HL-60 (cell line): ENCODE measurements at regions not wholly inside any gene's neighbourhood (a gene's known extent, or its start where the extent isn't known, plus 50 kb on each side); places are given as distances from the start of the nearest gene placed in this dataset.

Source experiments
- GABPA ChIP-seq: IDR thresholded peaks from 2 replicates; pipeline ENCODE4 v1.6.1; 2012; ENCODE audit warnings: low read depth
- TF ChIP-seq, protein P1 (sequence below): IDR thresholded peaks from one replicate; pipeline ENCODE4 v1.5.1; 2011; ENCODE audit warnings: low read length, control low read depth, inconsistent platforms; ENCODE audit not compliant: insufficient read depth
- TF ChIP-seq, protein P2 (sequence below): IDR thresholded peaks from 2 replicates; pipeline ENCODE4 v1.6.1; 2012; ENCODE audit warnings: low read depth; ENCODE audit not compliant: insufficient replicate concordance

DNA sequence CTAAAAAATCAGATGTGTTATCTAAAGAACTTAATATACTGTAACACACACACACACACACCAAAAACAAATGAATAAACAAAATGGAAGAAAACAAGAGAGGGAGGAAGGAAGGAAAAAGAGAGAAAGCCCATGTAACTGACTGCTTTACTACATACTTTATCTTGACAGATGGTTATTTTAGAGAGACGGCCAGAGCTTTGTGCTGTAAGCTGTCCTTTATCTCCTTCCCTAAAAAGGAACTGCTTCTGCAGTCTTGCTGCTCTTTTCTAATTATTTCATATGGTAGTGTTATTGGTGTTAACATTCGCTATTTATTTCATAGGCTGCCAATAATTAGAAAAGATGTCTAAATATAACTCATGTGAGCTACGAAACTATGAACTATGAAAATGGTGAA lies 1384.6 kb downstream of the MRPL39 start:
- TF ChIP-seq, protein P1, sequence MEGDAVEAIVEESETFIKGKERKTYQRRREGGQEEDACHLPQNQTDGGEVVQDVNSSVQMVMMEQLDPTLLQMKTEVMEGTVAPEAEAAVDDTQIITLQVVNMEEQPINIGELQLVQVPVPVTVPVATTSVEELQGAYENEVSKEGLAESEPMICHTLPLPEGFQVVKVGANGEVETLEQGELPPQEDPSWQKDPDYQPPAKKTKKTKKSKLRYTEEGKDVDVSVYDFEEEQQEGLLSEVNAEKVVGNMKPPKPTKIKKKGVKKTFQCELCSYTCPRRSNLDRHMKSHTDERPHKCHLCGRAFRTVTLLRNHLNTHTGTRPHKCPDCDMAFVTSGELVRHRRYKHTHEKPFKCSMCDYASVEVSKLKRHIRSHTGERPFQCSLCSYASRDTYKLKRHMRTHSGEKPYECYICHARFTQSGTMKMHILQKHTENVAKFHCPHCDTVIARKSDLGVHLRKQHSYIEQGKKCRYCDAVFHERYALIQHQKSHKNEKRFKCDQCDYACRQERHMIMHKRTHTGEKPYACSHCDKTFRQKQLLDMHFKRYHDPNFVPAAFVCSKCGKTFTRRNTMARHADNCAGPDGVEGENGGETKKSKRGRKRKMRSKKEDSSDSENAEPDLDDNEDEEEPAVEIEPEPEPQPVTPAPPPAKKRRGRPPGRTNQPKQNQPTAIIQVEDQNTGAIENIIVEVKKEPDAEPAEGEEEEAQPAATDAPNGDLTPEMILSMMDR = no peak
- TF ChIP-seq GABPA = no peak
- TF ChIP-seq, protein P2, sequence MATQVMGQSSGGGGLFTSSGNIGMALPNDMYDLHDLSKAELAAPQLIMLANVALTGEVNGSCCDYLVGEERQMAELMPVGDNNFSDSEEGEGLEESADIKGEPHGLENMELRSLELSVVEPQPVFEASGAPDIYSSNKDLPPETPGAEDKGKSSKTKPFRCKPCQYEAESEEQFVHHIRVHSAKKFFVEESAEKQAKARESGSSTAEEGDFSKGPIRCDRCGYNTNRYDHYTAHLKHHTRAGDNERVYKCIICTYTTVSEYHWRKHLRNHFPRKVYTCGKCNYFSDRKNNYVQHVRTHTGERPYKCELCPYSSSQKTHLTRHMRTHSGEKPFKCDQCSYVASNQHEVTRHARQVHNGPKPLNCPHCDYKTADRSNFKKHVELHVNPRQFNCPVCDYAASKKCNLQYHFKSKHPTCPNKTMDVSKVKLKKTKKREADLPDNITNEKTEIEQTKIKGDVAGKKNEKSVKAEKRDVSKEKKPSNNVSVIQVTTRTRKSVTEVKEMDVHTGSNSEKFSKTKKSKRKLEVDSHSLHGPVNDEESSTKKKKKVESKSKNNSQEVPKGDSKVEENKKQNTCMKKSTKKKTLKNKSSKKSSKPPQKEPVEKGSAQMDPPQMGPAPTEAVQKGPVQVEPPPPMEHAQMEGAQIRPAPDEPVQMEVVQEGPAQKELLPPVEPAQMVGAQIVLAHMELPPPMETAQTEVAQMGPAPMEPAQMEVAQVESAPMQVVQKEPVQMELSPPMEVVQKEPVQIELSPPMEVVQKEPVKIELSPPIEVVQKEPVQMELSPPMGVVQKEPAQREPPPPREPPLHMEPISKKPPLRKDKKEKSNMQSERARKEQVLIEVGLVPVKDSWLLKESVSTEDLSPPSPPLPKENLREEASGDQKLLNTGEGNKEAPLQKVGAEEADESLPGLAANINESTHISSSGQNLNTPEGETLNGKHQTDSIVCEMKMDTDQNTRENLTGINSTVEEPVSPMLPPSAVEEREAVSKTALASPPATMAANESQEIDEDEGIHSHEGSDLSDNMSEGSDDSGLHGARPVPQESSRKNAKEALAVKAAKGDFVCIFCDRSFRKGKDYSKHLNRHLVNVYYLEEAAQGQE = no peak
